ENCODE measurements at regions not wholly inside any gene's neighbourhood (a gene's known extent, or its start where the extent isn't known, plus 50 kb on each side); places are given as distances from the start of the nearest gene placed in this dataset.

GRCh38 chrX:27924718-27925117 lies 56.5 kb downstream of the DCAF8L1 start:
- no peak for DNase-seq (ENCODE audit: low spot score)

DNA sequence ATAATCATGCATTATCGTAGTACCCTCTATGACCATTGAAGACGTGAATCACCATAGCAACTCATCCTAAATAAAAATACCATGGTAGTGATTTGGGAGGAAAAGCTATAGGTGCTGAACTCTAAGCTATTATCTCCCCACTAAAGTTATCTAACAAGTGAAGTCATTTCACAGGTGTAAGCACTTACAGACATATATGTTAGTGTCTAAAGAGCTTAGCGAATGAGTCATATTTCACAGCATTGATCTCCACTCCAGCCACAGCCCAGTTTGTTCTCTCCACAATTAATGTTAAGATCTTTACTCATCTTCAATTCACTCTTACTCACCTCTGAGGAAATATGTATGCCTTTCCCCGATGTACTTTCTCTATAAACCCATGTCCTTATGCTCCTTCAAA lies 57.0 kb downstream of the DCAF8L1 start:
- no peak for DNase-seq (ENCODE audit: low spot score)

GRCh38 chrX:27918799-27919198 lies 62.5 kb downstream of the DCAF8L1 start:
- peak; percentile 3 for DNase-seq (ENCODE audit: low spot score)

DNA sequence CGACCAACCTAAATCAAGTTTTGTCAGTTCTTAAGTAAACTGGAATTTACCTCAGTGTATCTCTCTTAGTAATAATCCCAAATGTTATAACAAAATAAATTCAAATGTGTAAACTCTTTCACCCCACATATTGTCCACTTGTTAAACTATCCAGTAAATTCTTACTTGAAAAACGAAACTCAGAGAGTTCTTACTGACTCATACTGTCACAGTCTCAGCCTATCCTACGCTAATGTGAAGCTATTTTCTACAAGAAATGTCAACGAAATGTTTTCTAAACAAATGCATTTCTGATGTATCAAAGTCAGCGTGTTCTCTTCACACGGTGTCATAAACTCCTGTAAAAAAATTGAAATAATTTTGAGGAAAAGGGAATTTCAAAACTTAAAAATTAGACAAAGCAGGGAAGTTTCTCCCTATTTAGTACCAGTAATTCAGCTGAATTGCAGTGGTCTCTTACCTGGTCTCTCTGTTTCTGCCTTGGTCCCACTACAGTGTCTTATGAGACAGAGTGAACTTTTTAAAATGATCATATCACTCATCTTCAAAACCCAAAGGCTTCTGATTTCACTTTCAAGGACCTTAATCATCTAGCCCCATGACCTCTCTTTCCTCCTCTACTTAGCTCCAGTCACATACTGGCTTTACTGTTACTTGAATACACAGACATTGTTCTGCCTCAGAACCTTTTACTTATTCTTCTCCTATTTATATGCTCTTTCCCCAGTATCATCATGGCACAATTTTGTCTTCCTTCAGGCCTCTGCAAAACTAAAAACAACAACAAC lies 63.3 kb downstream of the DCAF8L1 start:
- no peak for DNase-seq (ENCODE audit: low spot score)

DNA sequence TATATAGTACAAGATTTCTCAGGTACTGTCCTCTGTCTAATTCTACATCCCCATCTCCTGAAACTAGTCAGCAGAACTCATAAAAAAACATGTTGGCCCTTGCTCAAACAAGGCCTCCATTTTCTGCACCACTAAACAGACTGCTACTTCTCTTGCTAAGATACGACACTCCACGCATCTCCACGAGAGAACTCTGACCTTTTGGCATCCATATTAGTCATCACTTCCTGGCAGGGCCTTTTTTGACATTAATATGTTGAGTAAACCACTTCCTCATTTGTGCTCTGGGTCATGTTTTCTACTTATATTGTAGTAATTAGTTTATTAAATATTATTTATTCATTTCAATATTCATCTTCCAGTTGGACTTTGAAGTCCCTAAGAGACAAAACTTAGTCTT lies 65.6 kb downstream of the DCAF8L1 start:
- DNase-seq (ENCODE audit: low spot score): no peak

DNA sequence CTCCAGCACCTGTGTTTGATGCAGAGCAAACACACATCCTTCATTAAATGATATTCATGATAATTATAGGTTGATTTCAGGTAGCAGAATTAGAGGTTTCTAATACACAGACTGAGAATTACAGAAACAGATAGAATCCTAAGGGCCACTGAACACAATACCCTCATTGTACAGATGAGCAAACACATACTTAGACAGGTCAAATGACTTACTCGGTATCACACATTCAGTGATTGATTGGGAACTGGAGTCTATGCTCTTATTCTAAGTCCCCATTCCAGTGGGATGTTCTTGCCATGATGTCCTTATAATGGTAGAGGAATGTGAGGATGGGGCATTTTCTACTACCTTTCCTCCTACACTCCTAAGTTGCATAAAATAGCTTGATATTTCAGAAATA lies 70.8 kb downstream of the DCAF8L1 start:
- no peak for DNase-seq (ENCODE audit: low spot score)

DNA sequence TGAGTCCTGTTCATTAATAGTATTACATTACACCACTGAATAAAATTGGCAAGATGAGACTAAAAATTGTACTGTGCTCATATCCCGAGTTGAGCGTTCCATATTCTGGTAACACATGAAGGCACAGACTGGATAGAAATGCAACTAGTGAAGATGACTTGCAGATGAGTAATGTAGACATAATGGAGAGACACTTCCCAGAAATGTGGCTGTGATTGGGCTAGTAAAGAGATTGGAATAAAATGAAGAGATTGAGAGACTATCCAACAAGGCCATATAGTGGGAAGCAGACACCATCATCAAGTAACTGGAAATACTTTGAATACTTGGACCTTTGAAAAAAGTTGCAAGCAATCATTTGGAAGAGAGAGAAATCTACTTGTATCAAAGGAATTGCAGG lies 77.3 kb downstream of the DCAF8L1 start:
- DNase-seq (ENCODE audit: low spot score): no peak

- no peak for DNase-seq (ENCODE audit: low spot score)
Measured at GRCh38 chrX:27893871-27894270, 86.1 kb downstream of the MAGEB10 start.

GRCh38 chrX:27893211-27893610 lies 85.4 kb downstream of the MAGEB10 start:
- DNase-seq (ENCODE audit: low spot score): no peak

- DNase-seq (ENCODE audit: low spot score): peak; percentile 43
Measured at GRCh38 chrX:27890611-27891010, 82.8 kb downstream of the MAGEB10 start.

DNA sequence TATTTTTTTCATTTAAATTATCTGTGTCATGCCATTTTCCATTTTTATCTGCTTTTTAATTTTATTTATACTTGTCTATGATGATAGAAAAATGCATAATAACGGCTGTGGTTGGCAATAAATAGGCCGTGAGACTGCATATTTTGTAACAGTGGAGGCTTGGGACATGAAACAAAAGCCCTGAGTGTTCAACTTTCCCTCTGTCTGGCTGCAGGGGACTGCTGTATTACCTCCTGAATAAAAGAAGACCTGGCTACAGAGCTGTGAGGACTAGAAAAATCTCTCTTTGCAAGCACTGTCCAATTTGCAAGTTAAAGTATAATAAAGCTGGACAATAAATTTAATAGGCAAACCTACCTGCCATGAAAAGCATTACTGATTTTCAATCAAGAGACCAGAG lies 82.1 kb downstream of the MAGEB10 start:
- DNase-seq (ENCODE audit: low spot score): no peak

- DNase-seq (ENCODE audit: low spot score): no peak
Measured at GRCh38 chrX:27884654-27885053, 76.9 kb downstream of the MAGEB10 start.

- no peak for DNase-seq (ENCODE audit: low spot score)
Measured at GRCh38 chrX:27883468-27884092, 75.8 kb downstream of the MAGEB10 start.

DNA sequence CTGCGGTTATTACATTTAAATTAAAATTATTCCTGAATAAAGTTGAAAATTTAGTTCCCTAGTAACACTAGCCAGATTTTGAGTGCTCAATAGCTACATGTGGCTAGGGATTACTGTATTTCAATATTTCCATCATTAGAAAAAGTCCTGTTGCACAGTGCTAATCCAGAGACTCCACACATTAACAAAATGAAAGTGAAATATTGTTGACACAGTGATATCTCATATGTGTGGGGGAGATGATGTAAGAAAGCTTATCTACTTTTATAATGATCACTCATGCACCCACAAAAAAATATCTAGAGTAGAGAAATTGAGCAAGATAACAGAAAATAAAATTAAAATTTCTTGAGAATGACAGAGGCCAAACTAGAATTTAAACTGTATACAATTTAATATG lies 74.9 kb downstream of the MAGEB10 start:
- no peak for DNase-seq (ENCODE audit: low spot score)

DNA sequence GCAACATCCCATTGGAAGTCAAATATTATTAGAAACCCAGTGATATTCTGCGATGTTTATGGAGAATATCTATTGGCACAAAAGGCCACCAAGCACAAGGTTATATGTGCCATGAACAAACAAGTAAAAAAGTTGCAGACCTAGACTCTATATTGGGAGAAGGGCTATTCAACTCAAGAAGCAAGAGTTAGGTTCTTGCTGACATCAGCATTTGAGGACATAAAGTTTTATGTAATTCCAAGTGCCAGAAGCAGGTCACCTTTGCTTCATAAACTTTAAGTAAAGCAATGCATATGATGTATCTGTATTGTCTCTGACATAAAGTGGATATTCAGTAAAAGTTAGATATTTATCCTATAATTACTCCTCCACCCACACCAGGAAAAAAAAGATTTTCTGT lies 71.1 kb downstream of the MAGEB10 start:
- DNase-seq (ENCODE audit: low spot score): no peak

All from H4 (cell line).